Activated gamma-delta T cell treated with anti-CD3 and anti-CD28 coated beads, Interleukin-2, amount 50 U/mL, for 16 hours (primary cell): ENCODE measurements at regions not wholly inside any gene's neighbourhood (a gene's known extent, or its start where the extent isn't known, plus 50 kb on each side); places are given as distances from the start of the nearest gene placed in this dataset.

ENCODE experiments used
- DNase-seq: peaks from one replicate; pipeline ENCODE4 v3.0.0-alpha.2; 2020; ENCODE audit warnings: low read depth

GRCh38 chr10:3723766-3724165, 61.2 kb downstream of the KLF6 start:
- DNase-seq, result no peak

DNA sequence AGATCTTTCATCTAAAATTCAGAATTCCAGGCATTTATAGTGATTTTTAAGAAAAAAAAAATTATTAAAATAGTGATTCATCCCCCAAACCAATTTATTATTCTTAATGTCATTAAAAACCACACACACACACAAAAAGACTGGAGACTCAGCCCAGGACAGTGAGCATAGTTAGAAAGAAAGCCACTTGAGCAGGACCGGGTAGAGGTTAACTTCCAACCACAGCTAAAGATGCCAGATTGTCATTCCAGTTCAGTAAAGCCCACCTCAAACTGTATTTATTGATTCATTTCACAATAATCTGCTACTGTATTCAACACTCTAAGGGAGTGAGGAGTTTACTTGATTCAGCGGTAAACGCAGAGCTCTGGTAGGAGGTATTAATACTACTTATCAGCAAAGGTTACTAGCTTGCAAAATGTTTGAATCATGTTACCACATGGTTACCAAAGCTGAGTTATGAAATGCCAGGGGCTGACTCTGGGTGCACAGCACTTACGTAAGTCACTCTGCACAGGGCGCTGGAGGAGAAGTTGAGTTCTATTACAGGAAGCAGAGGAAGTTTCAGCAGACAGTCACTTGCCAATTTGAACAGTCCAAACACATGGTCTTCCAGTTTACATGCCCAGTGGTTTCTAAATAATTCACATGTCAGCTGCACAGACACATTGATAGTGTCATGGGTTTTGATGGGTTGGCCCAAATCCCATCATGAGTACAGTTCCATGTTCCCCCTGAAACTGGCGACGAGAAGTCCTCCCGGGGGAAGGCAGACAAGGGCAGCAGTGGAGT, 64.6 kb downstream of the KLF6 start:
- no peak for DNase-seq

GRCh38 chr10:3719024-3719843, 65.8 kb downstream of the KLF6 start:
- no peak for DNase-seq

DNA sequence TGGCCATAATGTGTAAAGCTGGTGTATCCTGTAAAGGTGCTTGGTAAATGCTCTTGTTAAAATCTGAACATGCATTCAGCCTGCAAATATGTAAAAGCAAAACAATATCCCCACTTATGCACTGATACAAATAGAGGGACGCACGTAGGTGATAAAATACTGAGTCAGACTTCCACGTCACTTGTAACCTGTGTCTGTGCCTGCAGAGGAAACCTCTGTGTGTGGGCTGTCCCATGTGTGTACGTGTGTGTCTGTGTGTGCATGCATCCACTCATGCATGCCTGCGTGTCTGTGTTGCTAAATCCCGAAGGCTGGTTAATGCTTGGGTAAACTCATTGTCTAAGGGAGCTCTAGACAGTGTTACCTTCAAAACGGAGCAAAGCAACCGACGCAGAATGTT, 68.9 kb downstream of the KLF6 start:
- DNase-seq, result no peak

DNA sequence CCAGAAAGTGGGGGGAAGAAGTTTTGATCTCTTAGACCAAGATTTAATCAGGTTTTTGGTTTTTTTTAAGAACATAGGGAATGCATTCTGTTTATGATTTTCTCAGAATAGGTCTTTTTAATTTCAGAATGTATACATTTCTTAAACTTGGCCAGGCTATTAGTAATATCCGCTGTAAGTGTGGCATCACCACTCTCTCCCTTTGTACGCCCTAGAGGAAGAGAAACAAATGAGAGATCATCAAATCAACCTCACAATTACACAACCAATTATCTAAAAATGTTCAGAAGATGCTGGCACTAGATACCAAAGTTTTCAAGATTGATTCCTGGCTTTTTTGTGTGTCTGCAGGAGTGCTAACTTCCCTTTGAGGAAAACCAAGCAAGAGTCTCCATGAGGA, 70.0 kb downstream of the KLF6 start:
- DNase-seq, result no peak

- DNase-seq, result no peak
These were observed 70.5 kb downstream of the KLF6 start for GRCh38 chr10:3714531-3714930.

GRCh38 chr10:3712707-3713106, 72.3 kb downstream of the KLF6 start:
- no peak for DNase-seq

GRCh38 chr10:3711918-3712317, 73.1 kb downstream of the KLF6 start:
- DNase-seq, result no peak

DNA sequence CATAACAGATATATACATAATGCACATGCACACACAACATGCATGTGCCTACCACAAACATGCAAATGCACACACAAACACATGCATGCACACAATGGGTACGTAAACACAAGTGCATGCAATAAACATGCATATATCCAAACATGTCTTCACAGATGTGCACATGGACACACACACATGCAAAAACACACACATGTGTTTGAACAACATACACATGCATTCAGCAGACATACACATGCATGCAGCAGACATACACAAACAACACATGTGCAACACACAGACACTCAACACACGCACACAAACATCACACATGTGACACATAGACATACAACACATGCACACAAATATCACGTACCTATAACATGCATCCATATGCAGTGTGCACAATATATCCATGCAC, 74.2 kb downstream of the KLF6 start:
- DNase-seq, result no peak

GRCh38 chr10:3709456-3710060, 75.5 kb downstream of the KLF6 start:
- DNase-seq, result no peak

DNA sequence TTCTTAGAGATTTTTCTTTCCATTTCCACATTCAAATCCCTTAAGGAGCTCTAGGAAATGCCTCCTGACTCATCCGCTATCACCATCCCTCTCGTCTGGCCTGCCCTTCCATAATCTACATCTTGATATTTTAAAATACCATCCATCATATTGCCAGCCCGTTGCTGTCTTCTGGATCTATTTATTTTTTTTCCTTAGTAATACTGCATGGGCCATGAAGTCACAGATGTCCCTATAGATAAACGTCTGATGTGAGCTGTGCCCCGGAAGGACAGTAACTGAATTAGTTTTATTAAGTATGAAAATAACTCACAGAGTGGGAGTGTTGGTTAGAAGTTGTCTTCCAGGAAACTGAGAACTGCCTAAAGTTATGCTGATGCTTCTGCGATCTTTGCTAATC, 76.2 kb downstream of the KLF6 start:
- no peak for DNase-seq

DNA sequence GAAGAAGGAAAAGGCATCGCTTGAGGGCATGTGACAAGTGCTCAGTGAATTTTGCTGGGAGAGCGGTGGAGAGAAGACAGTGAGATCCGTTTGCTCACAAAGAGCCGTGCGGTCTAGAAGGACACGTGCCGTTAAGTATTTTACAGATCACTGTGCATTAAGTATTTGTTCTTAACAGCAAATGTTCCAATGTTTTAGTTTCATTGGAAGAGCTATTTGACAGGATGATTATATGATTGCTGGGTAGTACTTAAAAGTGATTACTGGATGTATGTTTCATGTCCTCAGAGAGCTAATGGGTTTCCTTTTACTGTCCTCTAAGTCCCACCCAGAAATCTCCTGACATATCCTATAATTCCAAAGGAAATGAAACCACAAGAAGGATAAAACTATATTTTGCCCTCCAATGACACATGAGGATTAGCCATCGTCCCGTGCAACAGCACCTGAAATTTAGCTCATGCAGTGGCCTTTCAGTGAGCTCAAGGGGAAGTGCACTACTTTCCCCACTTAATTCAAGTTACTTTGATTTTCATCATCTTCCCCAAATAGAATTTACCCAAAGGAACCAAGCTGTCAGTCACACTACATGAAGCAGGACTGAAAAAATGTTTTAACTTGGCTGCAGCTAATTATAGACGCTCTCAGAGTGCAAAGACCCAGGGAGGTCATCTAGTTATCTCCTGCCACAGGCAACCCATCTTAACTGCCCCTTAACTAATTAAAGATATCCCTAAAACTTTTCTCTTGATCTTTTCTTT, 80.3 kb downstream of the KLF6 start:
- DNase-seq, result no peak

DNA sequence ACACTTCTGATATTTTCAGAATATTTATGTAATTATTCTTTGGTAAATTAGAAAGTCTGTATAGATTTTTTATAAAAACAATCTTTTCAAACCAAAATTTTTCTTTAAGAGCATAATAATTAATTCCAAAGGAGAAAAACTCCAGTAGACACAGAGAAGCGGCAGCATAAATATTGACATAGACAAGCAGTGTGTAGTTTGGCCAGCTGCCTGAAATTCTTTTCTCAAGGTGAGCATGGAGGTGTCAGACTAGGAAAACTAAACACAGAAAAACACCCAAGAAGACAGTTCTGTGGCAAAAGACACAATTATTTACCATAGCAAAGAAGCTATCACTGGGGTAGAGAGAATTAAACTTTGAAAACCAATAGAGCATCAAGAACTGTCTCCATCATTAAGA, 82.4 kb downstream of the KLF6 start:
- no peak for DNase-seq

DNA sequence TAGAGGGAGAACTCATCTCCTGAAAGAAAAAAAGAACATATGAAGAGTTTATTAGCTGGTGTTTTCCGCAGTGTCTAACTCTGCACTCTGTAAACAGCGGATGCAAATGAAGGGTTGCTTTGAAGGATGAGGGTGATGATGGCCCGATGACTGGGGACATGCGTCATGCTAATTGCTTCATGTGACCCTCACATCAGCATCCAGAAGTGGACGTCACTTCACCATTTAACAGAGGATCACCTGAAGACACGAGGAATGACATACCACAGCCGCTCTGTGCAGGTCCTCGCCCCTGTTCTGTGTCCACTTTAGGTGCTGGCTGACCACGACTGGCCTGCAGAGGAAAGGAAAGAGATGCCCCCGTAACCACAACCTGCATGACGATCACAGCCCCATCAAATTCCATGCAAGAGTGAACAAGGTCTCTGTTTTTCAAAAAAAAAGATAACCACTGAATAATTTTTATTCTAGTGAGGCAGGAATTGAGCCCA, 82.9 kb downstream of the KLF6 start:
- DNase-seq, result no peak

DNA sequence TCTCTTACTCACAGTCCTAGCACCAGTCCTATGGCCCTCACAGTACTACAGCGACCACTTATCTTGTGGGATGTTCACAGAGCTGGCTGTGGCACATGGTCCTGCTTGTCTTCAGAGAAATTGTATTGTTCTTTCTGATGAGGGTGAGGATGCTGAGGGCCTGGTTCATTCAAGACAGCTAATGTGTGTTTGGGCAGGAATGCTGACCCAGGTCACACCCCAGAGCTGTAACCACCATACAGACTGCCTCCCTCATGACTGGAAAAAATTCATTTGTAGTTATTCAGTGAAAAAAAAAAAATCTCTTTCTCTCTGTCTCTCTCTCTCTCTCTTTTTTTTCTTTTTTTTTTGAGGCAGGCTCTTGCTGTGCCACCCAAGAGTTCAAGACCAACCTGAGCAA, 83.5 kb downstream of the KLF6 start:
- no peak for DNase-seq

DNA sequence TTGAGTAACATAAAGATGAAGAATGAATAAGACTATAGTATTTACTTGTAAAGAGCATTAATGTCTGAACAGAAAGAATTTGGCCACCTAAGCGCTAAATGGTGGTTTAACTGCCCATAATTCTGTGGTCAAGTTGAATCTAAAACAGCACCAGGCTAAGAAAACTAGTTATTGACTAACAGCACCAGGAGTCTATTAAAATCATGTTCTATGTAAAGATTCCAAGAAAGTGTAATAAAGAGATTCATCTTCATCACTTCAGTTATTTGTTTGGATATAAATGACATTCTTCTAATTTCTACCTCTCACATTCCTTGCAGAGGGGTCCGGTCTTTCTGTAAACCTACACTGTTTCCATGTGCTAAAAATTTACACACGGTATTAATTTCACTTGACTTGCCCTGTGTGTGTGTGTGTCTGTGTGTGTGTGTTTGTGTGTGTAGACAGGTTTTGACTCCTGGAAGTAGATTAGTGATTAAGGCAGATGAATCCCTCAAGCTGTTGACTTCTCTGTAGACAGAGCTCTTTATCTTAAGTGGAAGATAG, 84.4 kb downstream of the KLF6 start:
- no peak for DNase-seq

GRCh38 chr10:3699916-3700315, 85.1 kb downstream of the KLF6 start:
- no peak for DNase-seq

DNA sequence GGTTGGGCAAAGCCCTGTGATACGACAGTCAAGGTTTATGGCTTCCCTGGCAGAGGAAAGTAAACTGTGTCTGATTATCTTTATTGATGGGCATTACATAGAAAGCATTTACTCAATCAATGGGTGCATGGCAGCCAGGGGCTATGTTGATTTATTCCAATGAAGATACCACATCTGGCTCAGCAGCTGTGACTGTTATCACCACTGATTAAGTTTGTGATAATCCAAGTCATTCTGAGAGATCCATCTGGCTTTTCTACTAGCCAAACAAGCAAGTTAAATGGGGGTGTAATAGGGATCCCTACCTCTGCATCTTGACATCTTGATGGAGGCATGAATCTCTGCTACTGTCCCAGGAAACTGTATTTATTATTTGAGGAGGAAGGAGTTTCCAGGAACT, 86.7 kb downstream of the KLF6 start:
- no peak for DNase-seq

GRCh38 chr10:3693698-3694080, 91.3 kb downstream of the KLF6 start:
- no peak for DNase-seq

DNA sequence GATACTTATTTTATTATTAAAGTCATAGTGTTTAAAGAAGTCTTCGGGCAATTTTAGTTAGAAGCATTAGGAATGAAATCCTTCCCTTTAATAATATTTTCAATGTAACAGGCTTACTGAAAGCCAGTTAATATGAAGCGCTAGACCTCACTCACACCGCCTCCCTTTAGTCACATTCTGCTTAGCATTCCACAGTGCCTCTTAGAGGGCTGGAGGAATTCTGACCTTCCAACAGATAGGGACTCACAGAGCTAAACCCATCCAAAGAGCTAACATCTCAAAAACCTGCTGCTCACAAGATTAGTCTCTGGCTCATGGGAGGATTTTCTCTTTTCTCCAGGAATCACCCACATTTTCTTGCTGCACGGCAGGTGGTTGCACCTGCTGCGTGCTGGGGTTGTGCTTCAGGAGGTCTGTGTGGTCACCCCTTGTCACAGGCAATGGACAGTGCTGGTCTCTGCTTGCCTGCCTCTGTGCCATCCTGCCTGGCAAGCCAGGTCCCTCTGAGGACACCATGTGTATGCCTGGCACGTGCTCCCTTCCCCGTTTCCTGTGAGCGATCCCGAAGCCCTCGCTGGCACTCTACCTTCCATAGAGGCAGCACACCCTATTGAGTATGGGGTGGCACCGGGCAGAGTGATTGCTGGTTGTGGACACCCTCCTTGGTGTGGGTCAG, 91.8 kb downstream of the KLF6 start:
- DNase-seq, result no peak

DNA sequence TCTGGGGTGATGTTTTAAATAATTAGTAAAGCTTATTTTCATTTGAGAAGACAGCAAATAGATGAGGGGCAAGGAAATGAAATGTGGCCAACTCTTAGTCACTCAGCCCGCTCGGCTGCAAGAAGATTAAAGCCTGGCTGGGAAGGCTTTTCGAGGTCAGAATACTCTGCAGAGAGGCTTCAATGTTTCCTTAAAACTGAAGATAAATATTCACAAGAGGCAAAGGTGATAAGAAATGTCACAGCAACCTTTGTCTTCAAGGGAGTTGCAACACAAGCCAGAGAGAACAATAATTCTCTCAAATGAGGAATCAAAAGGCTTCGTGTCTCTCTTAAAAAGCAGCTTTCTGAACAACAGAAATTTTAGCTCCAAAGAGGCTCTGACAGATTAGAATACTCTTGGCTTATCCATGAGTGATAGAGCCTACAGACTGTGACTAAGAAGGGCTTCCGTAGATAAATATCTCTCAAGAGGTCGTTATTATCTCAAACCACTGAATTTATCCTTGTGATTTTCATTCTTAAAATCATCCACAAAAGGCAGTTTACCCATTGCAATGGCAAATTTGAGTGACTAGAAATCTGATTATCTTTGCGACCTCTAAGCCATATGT, 92.5 kb downstream of the KLF6 start:
- no peak for DNase-seq
